ENCODE measurements at regions not wholly inside any gene's neighbourhood (a gene's known extent, or its start where the extent isn't known, plus 50 kb on each side); places are given as distances from the start of the nearest gene placed in this dataset.
A peak's percentile ranks its signal among the peaks of the same experiment; 100 is the strongest.

- no peak for DNase-seq
Measured at GRCh38 chr2:116340690-116341089, 1473.8 kb upstream of the DDX18 start.

- peak; percentile 3 for DNase-seq
Measured at GRCh38 chr2:116366212-116366611, 1448.3 kb upstream of the DDX18 start.

- DNase-seq: no peak
Measured at GRCh38 chr2:116378786-116379185, 1435.7 kb upstream of the DDX18 start.

GRCh38 chr2:116411211-116411610, 1403.3 kb upstream of the DDX18 start:
- no peak for DNase-seq

- no peak for DNase-seq
Measured at GRCh38 chr2:116413659-116414058, 1400.8 kb upstream of the DDX18 start.

- no peak for DNase-seq
Measured at GRCh38 chr2:116416731-116417377, 1397.6 kb upstream of the DDX18 start.

GRCh38 chr2:116435648-116436047, 1378.8 kb upstream of the DDX18 start:
- DNase-seq: peak; percentile 2

- DNase-seq: no peak
Measured at GRCh38 chr2:116440104-116440653, 1374.3 kb upstream of the DDX18 start.

- no peak for DNase-seq
Measured at GRCh38 chr2:116442418-116442817, 1372.1 kb upstream of the DDX18 start.

GRCh38 chr2:116444256-116444872, 1370.1 kb upstream of the DDX18 start:
- no peak for DNase-seq

- DNase-seq: no peak
Measured at GRCh38 chr2:116450990-116451389, 1363.5 kb upstream of the DDX18 start.

GRCh38 chr2:116452651-116453050, 1361.8 kb upstream of the DDX18 start:
- no peak for DNase-seq

- no peak for DNase-seq
Measured at GRCh38 chr2:116456429-116456828, 1358.1 kb upstream of the DDX18 start.

- DNase-seq: no peak
Measured at GRCh38 chr2:116467243-116467642, 1347.2 kb upstream of the DDX18 start.

GRCh38 chr2:116477229-116477628, 1337.3 kb upstream of the DDX18 start:
- no peak for DNase-seq

GRCh38 chr2:116487336-116487735, 1327.2 kb upstream of the DDX18 start:
- DNase-seq: no peak

GRCh38 chr2:116489292-116489691, 1325.2 kb upstream of the DDX18 start:
- DNase-seq: no peak

GRCh38 chr2:116489944-116490343, 1324.5 kb upstream of the DDX18 start:
- no peak for DNase-seq

- DNase-seq: no peak
Measured at GRCh38 chr2:116490511-116491145, 1323.9 kb upstream of the DDX18 start.

GRCh38 chr2:116491292-116491691, 1323.2 kb upstream of the DDX18 start:
- DNase-seq: no peak

- DNase-seq: no peak
Measured at GRCh38 chr2:116499389-116499788, 1315.1 kb upstream of the DDX18 start.

GRCh38 chr2:116510117-116510671, 1304.3 kb upstream of the DDX18 start:
- DNase-seq: peak; percentile 54

GRCh38 chr2:116511426-116511825, 1303.1 kb upstream of the DDX18 start:
- DNase-seq: no peak

GRCh38 chr2:116513991-116514390, 1300.5 kb upstream of the DDX18 start:
- no peak for DNase-seq
